ENCODE measurements at regions not wholly inside any gene's neighbourhood (a gene's known extent, or its start where the extent isn't known, plus 50 kb on each side); places are given as distances from the start of the nearest gene placed in this dataset.

DNA sequence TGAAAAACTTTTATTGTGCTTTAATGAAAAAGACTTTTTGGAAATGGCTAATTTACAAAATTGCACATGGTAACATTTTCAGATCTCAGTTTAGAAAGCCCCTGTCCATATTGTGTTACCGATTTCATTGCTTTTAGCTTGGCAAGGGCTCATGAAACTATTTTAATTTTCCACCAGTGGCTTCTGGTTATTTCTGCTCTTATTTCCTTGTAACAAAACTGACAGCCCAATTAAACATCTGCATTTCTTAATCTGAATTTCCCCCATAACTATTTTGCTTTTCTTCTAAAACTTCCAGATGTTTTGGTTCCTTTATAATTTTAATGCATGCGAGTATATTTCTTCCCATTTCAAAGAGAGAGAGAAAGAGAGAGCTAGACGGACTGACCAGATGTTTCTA is 264.8 kb downstream of the PTPRC start:
- no peak for DNase-seq (ENCODE audit: low read depth in 3 of 3)

DNA sequence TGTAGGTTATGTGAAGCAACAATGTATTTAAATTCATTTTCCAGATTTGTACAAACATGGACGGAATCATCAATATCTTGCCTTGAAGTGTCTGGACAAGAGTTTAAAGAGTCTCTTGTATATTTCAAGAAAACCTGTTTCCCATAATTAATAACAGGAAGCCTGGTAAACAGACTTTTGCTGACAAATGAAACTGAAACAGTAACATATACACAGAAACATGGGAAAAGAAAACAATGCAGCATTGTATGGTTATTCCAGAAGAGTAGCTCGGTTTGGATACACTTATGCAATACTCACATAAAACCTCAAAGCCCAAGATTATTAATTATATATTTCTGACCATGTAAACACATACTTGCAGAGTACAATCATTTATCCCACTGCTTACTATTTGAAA is 265.5 kb downstream of the PTPRC start:
- no peak for DNase-seq (ENCODE audit: low read depth in 3 of 3)

DNA sequence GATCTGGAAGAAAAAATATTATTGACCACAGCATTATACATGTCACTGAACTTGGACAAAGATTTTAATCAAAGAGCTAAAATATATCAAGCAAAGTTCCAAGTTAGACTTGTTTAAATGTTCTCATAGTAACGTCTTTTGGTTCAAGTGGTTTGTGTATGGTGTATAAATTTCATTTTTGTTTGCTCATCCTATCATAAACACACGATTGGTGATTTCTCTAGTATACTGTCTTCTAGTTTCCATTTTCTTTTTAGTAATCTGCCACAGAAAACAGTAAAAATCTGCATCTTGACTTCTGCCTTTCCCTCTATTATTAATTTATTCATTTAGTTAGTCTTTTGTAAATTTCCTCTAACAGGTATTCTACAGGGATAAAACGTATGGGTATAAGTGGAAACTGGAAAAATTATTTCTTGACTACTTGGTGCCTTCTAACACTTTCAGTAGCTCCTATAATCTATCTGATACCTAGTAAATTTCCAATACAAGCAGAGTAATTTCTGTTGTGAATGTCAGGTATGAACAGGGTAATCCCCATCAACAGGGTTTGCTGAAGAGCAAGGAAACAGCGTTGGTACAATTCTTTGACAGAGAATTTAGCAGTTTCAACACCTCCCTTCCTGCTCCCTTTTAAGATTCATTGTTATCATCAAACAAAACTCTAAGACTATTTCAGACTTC is 268.0 kb downstream of the PTPRC start:
- no peak for DNase-seq (ENCODE audit: low read depth in 3 of 3)

DNA sequence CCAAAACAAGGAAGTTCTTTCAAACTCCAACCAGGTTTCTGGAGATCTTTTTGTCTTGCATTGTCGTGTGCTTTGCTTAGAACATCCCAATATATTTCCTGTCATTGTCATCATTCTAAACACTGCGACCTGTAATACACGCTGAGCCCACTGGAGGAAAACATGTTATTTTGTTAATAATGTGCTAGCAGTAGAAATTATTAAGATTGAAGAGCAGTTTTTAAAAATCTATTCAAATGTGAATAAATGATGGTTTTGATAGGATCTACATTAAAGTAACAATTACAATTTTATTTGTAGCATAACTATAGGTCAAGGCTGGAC is 268.5 kb downstream of the PTPRC start:
- no peak for DNase-seq (ENCODE audit: low read depth in 3 of 3)

DNA sequence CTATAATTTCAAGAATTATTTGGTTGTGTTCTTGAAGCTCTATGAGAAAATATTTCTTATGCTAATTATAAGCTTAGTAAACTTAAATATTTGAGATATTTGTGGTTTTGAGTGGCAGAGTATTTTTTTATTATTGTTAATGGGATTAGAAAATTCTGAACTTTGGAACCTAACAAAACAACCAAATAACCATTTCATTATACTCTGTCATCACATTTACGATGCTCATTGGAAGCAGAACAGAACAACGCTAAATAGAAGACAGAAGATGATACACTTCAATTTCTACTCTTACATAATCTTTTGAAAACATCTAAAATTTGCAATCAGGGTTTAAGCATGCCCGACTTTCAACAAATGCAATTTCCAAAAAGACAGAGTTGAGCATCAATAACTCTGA is 270.2 kb downstream of the PTPRC start:
- no peak for DNase-seq (ENCODE audit: low read depth in 3 of 3)

DNA sequence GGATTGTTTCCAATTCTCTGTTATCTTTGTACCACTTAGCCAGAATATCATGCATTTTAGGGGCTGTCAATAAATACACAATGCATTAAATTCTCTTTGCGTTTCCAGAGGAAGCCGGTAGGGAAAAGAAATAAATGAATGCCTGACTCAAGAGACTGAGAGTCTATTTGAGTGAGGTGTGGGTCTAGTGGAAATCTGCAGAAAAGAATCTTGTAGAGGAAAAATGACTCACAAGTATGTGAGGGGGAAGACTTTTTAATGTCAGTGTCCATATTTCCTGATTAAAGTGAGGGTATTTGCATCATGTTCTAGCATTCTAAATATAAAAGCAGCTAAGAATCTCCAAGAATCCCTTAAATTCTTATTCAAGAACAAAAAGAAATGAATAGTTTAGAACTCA is 271.1 kb downstream of the PTPRC start:
- no peak for DNase-seq (ENCODE audit: low read depth in 3 of 3)

DNA sequence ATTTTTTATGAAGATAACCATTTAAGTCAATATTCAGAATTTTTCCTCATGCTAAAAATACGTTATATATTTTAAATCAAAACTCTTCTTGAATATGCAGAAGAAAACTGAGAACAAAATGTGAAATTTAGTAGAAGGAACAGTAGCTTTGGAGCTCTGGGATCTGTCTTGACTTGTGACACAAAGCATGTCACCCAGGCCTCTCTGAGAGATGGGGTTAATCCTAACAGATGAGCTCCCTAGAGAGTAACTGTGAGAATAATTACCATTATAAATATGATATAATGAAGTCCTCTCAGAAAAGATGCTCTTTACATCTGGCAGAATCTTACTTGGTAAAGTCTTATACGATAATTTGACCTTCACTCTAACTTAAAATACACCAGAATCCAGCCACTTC is 272.0 kb downstream of the PTPRC start:
- no peak for DNase-seq (ENCODE audit: low read depth in 3 of 3)

DNA sequence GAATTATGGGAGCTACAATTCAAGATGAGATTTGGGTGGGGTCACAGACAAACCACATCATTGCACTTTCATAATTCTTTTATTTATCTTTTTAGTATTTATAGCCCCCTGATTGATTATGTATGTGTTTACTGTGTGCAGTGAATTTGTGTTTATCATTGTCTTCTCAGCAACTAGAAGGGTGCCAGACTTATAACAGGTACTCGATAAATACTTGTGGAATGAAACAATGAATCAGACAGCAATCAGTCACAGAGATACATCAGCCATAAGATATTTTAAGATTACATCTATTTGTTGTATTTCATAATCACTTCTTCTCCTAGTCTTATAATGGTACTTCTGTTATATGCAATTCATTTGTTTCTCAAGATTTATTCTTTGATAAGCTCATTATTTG is 273.2 kb downstream of the PTPRC start:
- no peak for DNase-seq (ENCODE audit: low read depth in 3 of 3)

DNA sequence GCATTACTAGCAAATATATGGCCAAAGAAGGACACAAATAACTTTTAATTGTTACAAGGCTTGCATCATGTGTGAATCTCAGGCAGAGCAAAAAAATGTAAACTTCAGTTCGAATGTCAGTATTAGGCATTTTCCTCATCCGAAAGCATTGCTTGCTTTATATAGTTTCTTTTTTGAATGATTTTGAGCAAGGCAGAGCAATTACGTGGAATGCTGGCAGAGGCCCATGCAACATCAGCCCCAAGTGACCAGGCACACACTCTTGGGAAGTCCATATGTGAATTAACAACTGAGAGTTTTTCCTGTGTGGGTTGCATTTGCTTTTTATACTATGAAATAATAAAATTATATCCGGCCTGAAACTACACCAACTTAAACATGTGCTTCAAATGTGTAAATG is 274.8 kb downstream of the PTPRC start:
- DNase-seq (ENCODE audit: low read depth in 3 of 3), result no peak

DNA sequence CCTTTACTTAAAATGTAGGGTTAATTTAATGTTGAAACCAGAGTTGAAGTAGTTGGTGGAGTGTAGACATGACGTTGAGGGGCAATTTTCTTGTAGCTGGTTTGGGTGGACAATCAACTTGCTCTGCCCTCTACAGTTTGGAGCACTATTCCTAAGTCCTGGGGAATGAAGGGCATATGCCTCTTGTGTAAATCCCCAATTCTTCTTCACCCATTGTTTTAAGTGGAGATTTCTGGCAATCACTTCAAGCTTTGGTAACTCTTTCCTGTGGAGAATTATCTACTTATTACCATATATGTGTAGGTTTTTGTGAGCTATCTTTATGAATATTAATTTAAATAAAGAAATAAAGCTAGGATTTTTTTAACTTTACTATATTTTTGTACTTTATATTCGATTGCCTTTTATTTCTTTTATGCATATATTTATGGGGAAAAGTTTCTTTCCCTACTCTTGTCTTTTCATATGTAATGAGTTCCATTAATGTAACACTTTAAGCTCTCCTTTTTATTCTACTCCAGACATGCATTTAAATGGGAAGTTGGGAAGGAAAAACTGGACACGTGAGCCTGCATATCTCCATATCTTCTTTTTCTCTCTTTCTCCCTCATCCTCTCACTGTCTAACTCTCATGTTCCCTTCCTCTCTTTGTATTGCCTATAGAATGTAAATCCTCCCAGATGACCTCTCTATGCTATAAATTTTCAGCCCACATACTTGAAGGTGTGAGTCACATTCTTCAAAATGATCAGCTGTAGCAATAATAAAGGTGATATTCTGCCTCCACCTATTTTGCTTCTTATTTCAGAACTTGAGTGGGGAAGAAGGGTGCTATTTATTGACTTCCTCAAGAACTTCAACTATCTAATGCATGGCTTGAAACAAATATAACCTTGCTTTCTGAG is 276.7 kb downstream of the PTPRC start:
- DNase-seq (ENCODE audit: low read depth in 3 of 3), result no peak

DNA sequence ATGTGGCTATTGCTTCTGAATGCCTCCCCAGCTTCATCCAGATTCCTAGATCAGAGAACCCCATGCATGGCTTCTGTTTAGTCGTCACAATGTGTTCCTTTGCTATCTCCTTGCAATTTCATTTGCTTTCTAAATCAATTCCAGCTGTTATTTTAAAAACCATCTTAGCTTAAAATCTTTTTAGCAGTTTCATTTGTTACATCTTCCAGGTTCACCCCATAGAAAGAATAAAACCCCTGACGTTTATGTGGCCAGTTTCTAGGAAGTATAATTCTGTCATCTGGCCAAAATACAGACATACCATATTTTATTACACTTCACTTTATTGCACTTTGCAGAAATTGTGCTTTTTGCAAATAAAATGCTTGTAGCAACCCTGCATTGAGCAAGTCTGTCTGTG is 278.4 kb downstream of the PTPRC start:
- DNase-seq (ENCODE audit: low read depth in 3 of 3), result no peak

DNA sequence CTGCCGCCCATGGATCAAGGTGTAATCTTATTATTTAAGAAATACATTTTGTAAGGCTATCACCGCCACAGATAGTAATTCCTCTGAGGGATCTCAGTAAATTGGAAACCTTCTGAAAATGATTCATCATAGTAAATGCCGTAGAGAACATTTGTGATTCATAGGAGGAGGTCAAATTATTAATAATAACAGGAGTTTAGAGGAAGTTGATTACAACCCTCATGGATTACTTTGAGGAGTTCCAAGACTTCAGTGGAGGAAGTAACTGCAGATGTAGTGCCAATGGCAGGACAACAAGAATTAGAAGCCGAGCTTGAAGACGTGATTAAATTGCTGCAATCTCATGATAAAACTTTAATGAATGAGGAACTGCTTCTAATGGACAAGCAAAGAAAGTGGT is 280.1 kb downstream of the PTPRC start:
- no peak for DNase-seq (ENCODE audit: low read depth in 3 of 3)

DNA sequence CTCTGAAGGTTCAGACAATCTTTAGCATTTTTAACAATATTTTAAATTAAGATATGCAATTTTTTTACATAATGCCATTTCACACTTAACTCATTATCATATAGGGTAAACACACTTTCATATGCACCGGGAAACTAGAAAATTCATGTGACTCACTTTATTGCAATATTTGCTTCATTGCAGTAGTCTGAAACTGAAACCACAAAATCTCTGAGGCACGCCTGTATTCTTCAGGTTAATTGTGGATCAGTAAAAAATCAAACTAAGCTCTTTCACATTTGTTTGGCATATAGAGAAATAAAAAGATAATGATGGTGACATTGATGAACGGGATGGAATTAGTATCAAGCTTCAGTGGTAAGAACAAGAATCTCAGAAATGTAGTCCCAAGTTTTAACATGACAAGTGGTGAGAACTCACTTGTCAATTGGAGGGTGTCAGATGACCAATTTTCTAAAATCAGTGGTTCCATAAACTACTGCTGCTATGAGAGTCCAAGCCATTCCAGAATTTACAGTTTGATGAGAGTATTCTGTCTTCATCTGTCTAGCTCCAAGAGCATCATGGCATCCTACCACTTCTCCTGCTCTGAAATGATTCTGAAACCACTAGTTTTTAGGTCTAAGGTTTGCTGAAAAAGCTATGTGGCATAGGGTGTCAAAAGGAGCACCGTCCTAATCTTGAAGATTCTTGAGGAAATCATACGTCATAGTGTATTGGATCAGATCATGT is 281.0 kb downstream of the PTPRC start:
- no peak for DNase-seq (ENCODE audit: low read depth in 3 of 3)

DNA sequence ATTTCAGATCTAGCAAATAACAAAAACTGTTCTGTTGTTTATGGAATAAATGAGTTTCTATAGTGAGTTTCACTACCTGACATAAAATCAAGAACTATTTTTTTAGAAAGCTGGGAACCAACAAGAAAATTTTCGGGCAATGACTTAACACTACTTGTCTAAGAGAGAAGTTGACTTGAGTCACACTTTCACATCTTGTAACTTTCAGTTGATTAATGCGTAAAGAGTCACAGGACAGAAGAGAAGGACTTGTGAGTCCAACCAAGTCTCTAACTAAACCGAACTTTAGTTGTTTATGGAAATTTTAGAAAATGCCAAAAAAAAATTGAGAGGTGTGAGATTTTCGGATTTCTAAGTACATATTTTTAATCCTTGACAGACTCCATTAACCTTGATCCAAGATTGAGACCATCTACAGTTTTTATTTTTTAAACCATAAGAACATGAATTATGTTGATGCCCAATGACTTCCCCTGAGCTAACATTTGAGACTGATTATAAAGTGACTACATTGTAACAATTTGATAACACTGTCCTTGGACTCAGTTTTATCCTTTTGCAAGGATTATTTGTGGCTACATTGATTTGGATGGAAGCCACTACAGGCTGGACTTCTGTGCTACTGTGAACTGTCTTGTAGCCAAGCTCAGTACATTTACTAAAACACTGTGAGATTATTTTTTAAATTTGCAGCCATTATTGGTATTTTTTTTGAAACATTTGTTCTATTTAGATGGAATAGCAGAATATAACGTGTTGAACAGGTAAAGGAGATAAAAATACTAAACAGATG is 284.0 kb downstream of the PTPRC start:
- DNase-seq (ENCODE audit: low read depth in 3 of 3), result no peak

DNA sequence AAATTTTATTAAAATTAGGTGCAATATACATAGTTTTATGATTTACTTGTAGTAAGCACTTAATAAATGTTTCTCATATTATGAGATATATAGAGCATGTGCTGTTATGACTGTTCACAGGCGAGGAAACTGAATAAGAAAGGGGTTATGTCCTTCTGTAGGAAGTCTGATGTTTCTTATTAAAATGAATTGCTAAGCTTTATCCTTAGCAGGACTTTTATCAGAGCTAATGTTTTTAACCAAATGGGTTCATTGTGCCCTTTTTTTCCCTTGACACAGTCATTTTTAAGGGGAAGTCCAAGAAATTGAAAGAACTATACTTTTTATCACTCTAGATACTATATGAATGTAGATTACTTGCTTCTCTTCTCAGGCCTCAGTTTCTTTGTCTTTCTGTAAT is 285.2 kb downstream of the PTPRC start:
- no peak for DNase-seq (ENCODE audit: low read depth in 3 of 3)

DNA sequence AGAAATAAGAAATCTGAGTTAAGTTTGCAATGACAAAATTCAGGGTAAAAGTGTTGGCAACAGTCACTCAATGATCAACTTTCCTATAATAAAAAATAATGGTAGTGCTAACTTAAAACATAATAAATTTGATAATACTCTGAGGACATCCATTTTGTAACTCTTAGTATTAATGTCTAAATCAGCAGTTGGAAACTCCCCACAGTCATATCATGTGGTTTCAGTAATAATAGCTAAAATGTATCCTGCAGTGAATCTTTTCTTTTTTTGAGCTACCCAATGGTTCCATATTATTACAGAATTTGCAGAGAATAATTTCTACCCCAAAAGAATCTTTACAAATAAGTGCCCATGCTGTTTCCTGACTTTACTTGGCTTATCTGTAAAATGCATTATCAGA is 286.7 kb downstream of the PTPRC start:
- no peak for DNase-seq (ENCODE audit: low read depth in 3 of 3)

DNA sequence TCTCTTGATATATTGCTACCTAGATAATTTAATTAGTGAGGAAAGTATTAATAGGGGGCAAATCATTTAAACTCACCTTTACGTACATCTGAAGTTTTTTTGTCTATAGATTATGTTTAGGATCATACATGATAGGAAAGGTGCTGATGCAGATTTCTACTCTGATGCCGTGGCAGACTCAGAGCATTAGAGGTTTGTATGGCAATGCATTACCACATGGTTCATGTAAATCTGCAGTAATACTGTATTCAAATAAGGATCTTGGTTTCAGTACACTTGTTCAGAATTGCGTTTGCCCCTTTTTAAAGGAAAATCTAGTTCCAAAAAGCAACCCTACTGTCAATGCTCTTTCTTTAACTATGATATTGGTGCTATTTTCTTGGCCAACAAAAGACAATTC is 288.3 kb downstream of the PTPRC start:
- no peak for DNase-seq (ENCODE audit: low read depth in 3 of 3)

DNA sequence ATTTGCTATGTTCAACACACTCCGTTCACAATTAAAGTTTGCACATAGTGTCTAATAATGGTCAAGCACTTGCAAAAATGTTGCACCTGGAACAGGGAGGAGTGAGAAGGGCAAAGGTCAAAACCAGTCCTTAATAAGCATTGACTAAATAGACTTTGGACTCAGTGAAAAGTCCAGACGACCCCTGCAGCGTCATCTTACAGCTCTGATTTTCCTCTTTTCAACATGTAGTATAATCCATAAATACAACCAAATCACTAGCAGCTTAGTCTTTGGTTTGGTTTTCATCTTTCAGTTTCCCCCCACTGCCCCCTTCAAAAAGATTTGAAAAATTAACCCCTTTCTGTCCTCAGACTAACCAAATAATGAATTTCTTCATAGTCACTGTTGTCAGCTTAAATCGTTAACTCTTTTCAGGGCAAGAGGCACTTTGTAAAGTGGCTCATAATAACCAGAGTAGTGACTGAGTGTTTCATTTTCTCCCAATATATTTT is 290.3 kb downstream of the PTPRC start:
- no peak for DNase-seq (ENCODE audit: low read depth in 3 of 3)

DNA sequence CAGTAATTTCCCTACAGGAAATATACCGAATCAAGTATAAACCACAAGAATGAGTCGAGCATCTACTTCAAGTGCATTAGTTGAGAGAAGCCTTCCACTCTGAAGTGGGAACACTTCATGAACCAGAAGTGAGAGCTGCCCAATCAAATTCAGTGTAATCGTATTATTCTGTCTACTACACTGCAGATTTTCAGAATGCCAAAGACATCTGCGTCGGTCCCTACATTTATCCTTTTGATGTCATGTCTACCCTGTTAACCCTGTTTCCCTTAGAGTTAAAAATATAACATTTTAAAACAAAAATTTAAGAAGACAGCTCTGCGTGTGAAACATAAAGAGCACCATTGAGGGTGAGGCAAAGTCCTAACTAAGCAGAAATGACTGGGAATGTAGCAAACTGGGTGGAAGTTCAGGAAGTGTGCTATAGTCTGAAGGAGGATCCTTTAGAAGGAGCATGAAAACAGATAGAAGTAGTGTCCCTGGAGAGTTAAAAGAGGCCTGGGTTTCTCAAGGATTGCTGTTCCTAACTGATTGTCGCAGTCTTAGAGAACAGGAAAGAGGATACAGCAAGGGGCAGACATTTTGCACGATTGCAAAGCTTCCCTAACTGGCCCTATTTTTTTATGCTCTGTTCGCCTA is 291.2 kb downstream of the PTPRC start:
- no peak for DNase-seq (ENCODE audit: low read depth in 3 of 3)

DNA sequence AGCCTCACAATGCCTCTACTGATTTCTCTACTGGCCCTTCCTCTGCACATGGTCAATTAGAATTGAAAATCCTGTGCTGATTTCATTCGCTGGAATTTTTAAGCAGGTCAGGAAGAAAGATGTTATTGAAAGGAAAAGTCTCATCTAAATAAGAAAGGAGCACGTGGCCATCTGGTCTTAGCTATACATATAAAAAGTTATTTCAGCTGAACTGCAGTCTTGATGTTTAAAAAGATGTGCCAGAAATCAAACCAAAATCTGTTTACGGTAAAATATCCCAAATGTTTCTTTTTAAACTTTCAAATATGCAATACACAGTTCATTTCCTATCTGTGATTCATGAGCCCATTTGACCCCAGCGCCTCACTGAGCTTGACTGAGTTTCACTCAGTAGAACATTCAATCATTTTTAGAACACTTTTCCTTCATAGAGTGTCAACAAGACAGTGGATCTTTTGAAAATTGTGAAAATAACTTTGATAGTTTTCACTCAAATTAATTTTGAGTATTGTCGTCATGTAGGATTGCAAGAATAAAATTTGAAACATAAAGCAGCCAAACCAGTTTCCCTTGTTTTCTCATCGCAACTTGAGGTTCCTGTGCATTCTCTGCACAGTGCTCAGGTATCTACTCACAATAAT is 293.6 kb downstream of the PTPRC start:
- DNase-seq (ENCODE audit: low read depth in 3 of 3), result no peak

Measured in stimulated activated CD4-positive, alpha-beta T cell treated with anti-CD3 and anti-CD28 coated beads, TNF-alpha, amount 100 ng/mL, for 4 hours (primary cell).